ENCODE measurements at regions not wholly inside any gene's neighbourhood (a gene's known extent, or its start where the extent isn't known, plus 50 kb on each side); places are given as distances from the start of the nearest gene placed in this dataset.

DNA sequence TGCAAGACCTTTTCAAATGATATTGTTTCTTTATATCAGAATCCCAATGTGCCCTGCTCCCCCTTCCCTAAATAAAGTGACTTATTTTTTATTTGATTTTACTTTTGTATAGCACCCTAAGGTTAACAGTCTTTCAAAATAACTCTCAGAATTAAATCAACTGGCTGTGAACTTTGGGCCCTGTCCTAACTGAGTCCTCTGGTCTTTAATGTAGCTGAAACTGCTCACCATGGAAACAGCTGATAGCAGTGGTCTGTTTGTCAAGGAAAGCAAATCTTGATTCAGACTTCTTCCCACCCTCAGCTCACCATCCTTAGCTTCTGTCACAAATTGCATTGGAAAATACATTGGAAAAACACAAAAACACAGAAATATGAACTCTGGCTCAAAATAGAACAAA lies 105.2 kb upstream of the PRPS1L1 start:
- Histone ChIP-seq H3K79me1 (ENCODE audit: low read length) (no peaks in the 10 kb centered on the region), H3K4me2 (ENCODE audit: low read length) (no peak overlapping the region), H4K91ac (ENCODE audit: low read depth, low read length) (no peak overlapping the region), H3K27ac (ENCODE audit: low read depth, low read length) (no peak overlapping the region), H3K27me3 (ENCODE audit: insufficient read depth, low read length) (no peaks in the 10 kb centered on the region), H3K14ac (ENCODE audit: low read length) (no peak overlapping the region), H2BK5ac (ENCODE audit: low read depth, low read length, poor library complexity) (no peak overlapping the region), H2BK120ac (ENCODE audit: insufficient read depth, low read length, poor library complexity) (no peak overlapping the region), H3K79me2 (ENCODE audit: control insufficient read depth, insufficient read depth, low read length, poor library complexity) (no peaks in the 10 kb centered on the region), H3K4me1 (ENCODE audit: control insufficient read depth in 1 of 2, insufficient read depth in 2 of 2, low read length in 2 of 2) (peaks cover 0 to 2% of the 10 kb centered on the region in 2 experiments), H4K12ac (ENCODE audit: low read depth, low read length) (no peak overlapping the region), H3K23ac (ENCODE audit: low read length) (no peak overlapping the region), H2AFZ (ENCODE audit: insufficient read depth, low read length, poor library complexity) (no peak overlapping the region), H3K9me3 (ENCODE audit: insufficient read depth, low read depth, low read length) (no peaks in the 10 kb centered on the region), H2AK5ac (ENCODE audit: low read length) (no peak overlapping the region), H2BK12ac (ENCODE audit: low read length) (no peak overlapping the region), H3K4me3 (ENCODE audit: low read depth, low read length) (no peak overlapping the region), H3K36me3 (ENCODE audit: control insufficient read depth in 1 of 2, insufficient read depth in 2 of 2, low read length in 2 of 2) (no peaks in the 10 kb centered on the region), H4K8ac (ENCODE audit: low read depth, low read length) (no peak overlapping the region), H3K18ac (ENCODE audit: low read length) (no peak overlapping the region), H3K4ac (ENCODE audit: low read depth, low read length) (no peak overlapping the region), H3K9ac (ENCODE audit: low read length) (no peak overlapping the region)
- DNase-seq: no peak

- Histone ChIP-seq H3K79me1 (ENCODE audit: low read length) (no peaks in the 10 kb centered on the region), H4K8ac (ENCODE audit: low read depth, low read length) (no peak overlapping the region), H3K4me1 (ENCODE audit: control insufficient read depth in 1 of 2, insufficient read depth in 2 of 2, low read length in 2 of 2) (no peaks in the 10 kb centered on the region), H3K4me2 (ENCODE audit: low read length) (no peak overlapping the region), H2AK5ac (ENCODE audit: low read length) (no peak overlapping the region), H3K9me3 (ENCODE audit: insufficient read depth, low read depth, low read length) (peaks cover 2% of the 10 kb centered on the region), H2BK5ac (ENCODE audit: low read depth, low read length, poor library complexity) (no peak overlapping the region), H3K4me3 (ENCODE audit: low read depth, low read length) (no peak overlapping the region), H3K4ac (ENCODE audit: low read depth, low read length) (no peak overlapping the region), H3K27me3 (ENCODE audit: insufficient read depth, low read length) (no peaks in the 10 kb centered on the region), H3K14ac (ENCODE audit: low read length) (no peak overlapping the region), H3K9ac (ENCODE audit: low read length) (no peak overlapping the region), H4K12ac (ENCODE audit: low read depth, low read length) (no peak overlapping the region), H3K27ac (ENCODE audit: low read depth, low read length) (no peak overlapping the region), H3K36me3 (ENCODE audit: control insufficient read depth in 1 of 2, insufficient read depth in 2 of 2, low read length in 2 of 2) (no peaks in the 10 kb centered on the region), H4K91ac (ENCODE audit: low read depth, low read length) (no peak overlapping the region), H2AFZ (ENCODE audit: insufficient read depth, low read length, poor library complexity) (no peak overlapping the region), H3K23ac (ENCODE audit: low read length) (no peak overlapping the region), H3K79me2 (ENCODE audit: control insufficient read depth, insufficient read depth, low read length, poor library complexity) (no peaks in the 10 kb centered on the region), H2BK120ac (ENCODE audit: insufficient read depth, low read length, poor library complexity) (no peak overlapping the region), H2BK12ac (ENCODE audit: low read length) (no peak overlapping the region), H3K18ac (ENCODE audit: low read length) (no peak overlapping the region)
- no peak for DNase-seq
- WGBS (ENCODE audit: extremely low coverage, insufficient coverage, insufficient read length): no CpG with 5 or more reads among the region's 3 CpGs
These were observed 106.3 kb upstream of the PRPS1L1 start for GRCh38 chr7:18133921-18134320.

- no peaks in the 10 kb centered on the region for H3K79me2 ChIP-seq (ENCODE audit: control insufficient read depth, insufficient read depth, low read length, poor library complexity)
- no peak overlapping the region for H4K12ac ChIP-seq (ENCODE audit: low read depth, low read length)
- no peak overlapping the region for H3K4ac ChIP-seq (ENCODE audit: low read depth, low read length)
- no peaks in the 10 kb centered on the region for H3K79me1 ChIP-seq (ENCODE audit: low read length)
- no peak overlapping the region for H3K4me3 ChIP-seq (ENCODE audit: low read depth, low read length)
- no peak overlapping the region for H2AFZ ChIP-seq (ENCODE audit: insufficient read depth, low read length, poor library complexity)
- H3K27me3 ChIP-seq (ENCODE audit: insufficient read depth, low read length): no peaks in the 10 kb centered on the region
- no peak overlapping the region for H4K91ac ChIP-seq (ENCODE audit: low read depth, low read length)
- H4K8ac ChIP-seq (ENCODE audit: low read depth, low read length): no peak overlapping the region
- H2BK5ac ChIP-seq (ENCODE audit: low read depth, low read length, poor library complexity): no peak overlapping the region
- H3K4me2 ChIP-seq (ENCODE audit: low read length): no peak overlapping the region
- H2BK120ac ChIP-seq (ENCODE audit: insufficient read depth, low read length, poor library complexity): no peak overlapping the region
- H3K9ac ChIP-seq (ENCODE audit: low read length): no peak overlapping the region
- no peak overlapping the region for H2BK12ac ChIP-seq (ENCODE audit: low read length)
- no peak overlapping the region for H3K23ac ChIP-seq (ENCODE audit: low read length)
- H2AK5ac ChIP-seq (ENCODE audit: low read length): no peak overlapping the region
- no peak overlapping the region for H3K14ac ChIP-seq (ENCODE audit: low read length)
- H3K9me3 ChIP-seq (ENCODE audit: insufficient read depth, low read depth, low read length): peaks cover 2% of the 10 kb centered on the region
- no peak for DNase-seq
- no peaks in the 10 kb centered on the region for H3K36me3 ChIP-seq (ENCODE audit: control insufficient read depth in 1 of 2, insufficient read depth in 2 of 2, low read length in 2 of 2)
- no peaks in the 10 kb centered on the region for H3K4me1 ChIP-seq (ENCODE audit: control insufficient read depth in 1 of 2, insufficient read depth in 2 of 2, low read length in 2 of 2)
- no peak overlapping the region for H3K18ac ChIP-seq (ENCODE audit: low read length)
- H3K27ac ChIP-seq (ENCODE audit: low read depth, low read length): no peak overlapping the region
These were observed 113.3 kb upstream of the PRPS1L1 start for GRCh38 chr7:18140943-18141342.

DNA sequence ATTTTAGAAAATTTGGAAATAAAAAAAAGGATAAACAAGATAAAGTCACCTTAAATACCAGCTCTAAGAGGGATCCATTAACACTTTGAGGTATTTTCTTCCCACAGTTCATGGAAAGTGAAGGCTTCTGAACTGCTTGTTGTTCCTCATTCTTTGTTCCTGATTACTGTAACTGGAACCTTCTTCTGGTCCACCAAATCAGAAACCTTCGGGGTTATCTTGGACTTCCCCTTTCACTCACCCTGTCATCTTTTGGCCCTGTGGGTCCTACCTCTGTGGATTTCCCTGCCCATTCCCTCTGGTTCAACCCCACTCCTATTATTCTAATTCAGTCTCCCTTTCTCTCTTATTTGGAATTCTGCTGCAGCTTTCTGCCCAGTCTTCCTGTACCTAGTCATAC lies 116.5 kb upstream of the PRPS1L1 start:
- Histone ChIP-seq H3K14ac (ENCODE audit: low read length) (no peak overlapping the region), H2BK5ac (ENCODE audit: low read depth, low read length, poor library complexity) (no peak overlapping the region), H3K79me2 (ENCODE audit: control insufficient read depth, insufficient read depth, low read length, poor library complexity) (no peaks in the 10 kb centered on the region), H3K27me3 (ENCODE audit: insufficient read depth, low read length) (no peaks in the 10 kb centered on the region), H3K4me1 (ENCODE audit: control insufficient read depth in 1 of 2, insufficient read depth in 2 of 2, low read length in 2 of 2) (no peaks in the 10 kb centered on the region), H4K12ac (ENCODE audit: low read depth, low read length) (no peak overlapping the region), H3K4ac (ENCODE audit: low read depth, low read length) (no peak overlapping the region), H2AK5ac (ENCODE audit: low read length) (no peak overlapping the region), H4K91ac (ENCODE audit: low read depth, low read length) (no peak overlapping the region), H3K27ac (ENCODE audit: low read depth, low read length) (no peak overlapping the region), H3K4me2 (ENCODE audit: low read length) (no peak overlapping the region), H2AFZ (ENCODE audit: insufficient read depth, low read length, poor library complexity) (no peak overlapping the region), H3K79me1 (ENCODE audit: low read length) (no peaks in the 10 kb centered on the region), H3K23ac (ENCODE audit: low read length) (no peak overlapping the region), H3K18ac (ENCODE audit: low read length) (no peak overlapping the region), H3K9me3 (ENCODE audit: insufficient read depth, low read depth, low read length) (no peaks in the 10 kb centered on the region), H3K4me3 (ENCODE audit: low read depth, low read length) (no peak overlapping the region), H3K36me3 (ENCODE audit: control insufficient read depth in 1 of 2, insufficient read depth in 2 of 2, low read length in 2 of 2) (no peaks in the 10 kb centered on the region), H4K8ac (ENCODE audit: low read depth, low read length) (no peak overlapping the region), H2BK120ac (ENCODE audit: insufficient read depth, low read length, poor library complexity) (no peak overlapping the region), H2BK12ac (ENCODE audit: low read length) (no peak overlapping the region), H3K9ac (ENCODE audit: low read length) (no peak overlapping the region)
- no CpG with 5 or more reads among the region's 1 CpG for WGBS (ENCODE audit: extremely low coverage, insufficient coverage, insufficient read length)
- no peak for DNase-seq

DNA sequence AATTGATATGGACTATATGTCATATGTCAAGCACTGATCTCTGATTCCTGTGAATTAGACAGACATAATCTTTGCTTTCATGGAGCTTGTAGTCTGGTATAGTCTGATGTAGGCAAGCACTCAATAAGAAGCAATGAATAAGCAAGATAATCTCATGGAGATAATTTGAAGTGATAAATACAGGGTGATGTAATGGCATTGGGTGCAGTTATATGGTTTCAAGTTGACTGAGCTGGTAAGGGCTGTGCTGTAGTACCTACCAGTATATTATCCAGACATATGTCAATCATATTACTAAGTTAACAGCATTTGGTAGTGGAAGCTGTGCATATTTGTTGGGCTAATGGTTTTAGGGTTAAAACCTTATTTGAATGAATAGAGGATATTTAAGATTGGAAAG lies 117.5 kb upstream of the PRPS1L1 start:
- Histone ChIP-seq H3K79me1 (ENCODE audit: low read length) (no peaks in the 10 kb centered on the region), H3K9ac (ENCODE audit: low read length) (no peak overlapping the region), H4K8ac (ENCODE audit: low read depth, low read length) (no peak overlapping the region), H3K9me3 (ENCODE audit: insufficient read depth, low read depth, low read length) (no peaks in the 10 kb centered on the region), H3K14ac (ENCODE audit: low read length) (no peak overlapping the region), H4K91ac (ENCODE audit: low read depth, low read length) (no peak overlapping the region), H3K27ac (ENCODE audit: low read depth, low read length) (no peak overlapping the region), H3K4me1 (ENCODE audit: control insufficient read depth in 1 of 2, insufficient read depth in 2 of 2, low read length in 2 of 2) (no peaks in the 10 kb centered on the region), H3K23ac (ENCODE audit: low read length) (no peak overlapping the region), H3K27me3 (ENCODE audit: insufficient read depth, low read length) (no peaks in the 10 kb centered on the region), H2BK120ac (ENCODE audit: insufficient read depth, low read length, poor library complexity) (no peak overlapping the region), H2AK5ac (ENCODE audit: low read length) (no peak overlapping the region), H3K36me3 (ENCODE audit: control insufficient read depth in 1 of 2, insufficient read depth in 2 of 2, low read length in 2 of 2) (no peaks in the 10 kb centered on the region), H3K4ac (ENCODE audit: low read depth, low read length) (no peak overlapping the region), H4K12ac (ENCODE audit: low read depth, low read length) (no peak overlapping the region), H2BK5ac (ENCODE audit: low read depth, low read length, poor library complexity) (no peak overlapping the region), H3K4me3 (ENCODE audit: low read depth, low read length) (no peak overlapping the region), H3K18ac (ENCODE audit: low read length) (no peak overlapping the region), H2AFZ (ENCODE audit: insufficient read depth, low read length, poor library complexity) (no peak overlapping the region), H2BK12ac (ENCODE audit: low read length) (no peak overlapping the region), H3K79me2 (ENCODE audit: control insufficient read depth, insufficient read depth, low read length, poor library complexity) (no peaks in the 10 kb centered on the region), H3K4me2 (ENCODE audit: low read length) (no peak overlapping the region)
- DNase-seq: no peak

Data from trophoblast cell (in vitro differentiated cells and primary cell).